HG02938 (cell line): ENCODE measurements at regions not wholly inside any gene's neighbourhood (a gene's known extent, or its start where the extent isn't known, plus 50 kb on each side); places are given as distances from the start of the nearest gene placed in this dataset.
"Not testable (repeated sequence)": the region's sequence is repeated elsewhere in the genome, so short reads cannot be mapped to it uniquely, and the experiment has no call there.

ENCODE experiments used
- ATAC-seq: cut with Tn5 transposase; IDR thresholded peaks from one replicate; pipeline ENCODE4 v1.9.1; 2021; ENCODE audit warnings: mild to moderate bottlenecking, moderate library complexity; ENCODE audit not compliant: unreplicated experiment

DNA sequence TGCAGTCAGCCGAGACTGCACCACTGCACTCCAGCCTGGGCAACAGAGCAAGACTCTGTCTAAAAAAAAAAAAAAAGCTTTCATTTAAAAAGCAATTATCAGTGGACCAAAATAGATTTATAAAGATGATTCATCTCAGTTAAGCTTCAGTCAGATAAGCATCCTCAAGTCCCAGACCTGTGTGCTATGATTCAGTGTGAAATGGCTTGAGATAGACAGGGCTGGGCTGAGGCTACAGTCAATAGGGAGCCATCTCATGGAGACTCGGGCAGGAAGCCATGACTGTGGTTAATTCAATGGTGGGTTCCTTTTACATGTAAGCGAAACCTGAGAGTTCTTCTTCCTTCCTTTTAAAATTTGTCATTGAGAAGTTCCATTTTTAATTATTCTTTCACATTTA lies 276.0 kb downstream of the TFAP2A start:
- no peak for ATAC-seq

- no peak for ATAC-seq
Observed at GRCh38 chr6:10136636-10137035, 278.2 kb downstream of the TFAP2A start.

- not testable (repeated sequence) for ATAC-seq
Observed at GRCh38 chr6:10134185-10134584, 280.7 kb downstream of the TFAP2A start.

DNA sequence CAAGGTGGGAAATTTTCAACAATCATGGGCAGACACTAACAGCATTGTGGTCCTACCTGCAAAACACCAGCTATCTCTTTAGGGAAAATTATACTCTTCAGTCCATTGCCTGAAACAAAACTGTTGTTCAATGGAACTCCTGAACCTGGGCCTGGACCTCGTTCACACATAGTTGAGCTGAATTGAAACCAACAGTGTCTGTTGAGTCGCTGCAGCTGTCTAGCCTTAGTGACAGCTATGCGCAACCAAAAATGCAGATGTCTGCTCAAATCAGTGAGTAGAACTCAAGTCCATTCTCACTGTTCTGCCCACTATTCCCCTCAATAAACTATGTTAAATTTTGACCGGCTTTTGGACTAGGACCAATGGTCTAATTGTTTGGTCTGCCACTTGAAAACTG lies 286.2 kb downstream of the TFAP2A start:
- no peak for ATAC-seq

GRCh38 chr6:10122164-10122563 lies 292.7 kb downstream of the TFAP2A start:
- ATAC-seq, result no peak

GRCh38 chr6:10112871-10113549 lies 301.9 kb downstream of the TFAP2A start:
- ATAC-seq, result no peak

DNA sequence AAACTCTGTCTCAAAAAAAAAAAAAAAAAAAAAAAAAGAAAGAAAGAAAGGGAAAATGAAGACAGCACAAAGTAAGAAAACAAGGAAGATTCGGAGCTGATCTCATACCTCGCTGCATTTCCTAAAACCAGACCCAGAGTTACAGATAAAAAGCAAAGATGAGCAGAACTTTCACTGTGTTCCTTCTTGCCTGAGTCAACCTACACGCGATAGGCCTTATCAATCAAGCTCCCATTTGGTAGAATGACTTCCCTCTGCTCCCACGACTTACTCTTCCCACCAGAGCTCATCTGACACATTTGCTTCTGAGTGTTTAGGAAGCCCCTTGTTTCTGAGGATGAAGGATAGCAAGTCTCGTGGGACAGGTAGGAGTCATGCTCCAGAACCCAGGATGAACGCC lies 302.9 kb downstream of the TFAP2A start:
- ATAC-seq, result no peak

DNA sequence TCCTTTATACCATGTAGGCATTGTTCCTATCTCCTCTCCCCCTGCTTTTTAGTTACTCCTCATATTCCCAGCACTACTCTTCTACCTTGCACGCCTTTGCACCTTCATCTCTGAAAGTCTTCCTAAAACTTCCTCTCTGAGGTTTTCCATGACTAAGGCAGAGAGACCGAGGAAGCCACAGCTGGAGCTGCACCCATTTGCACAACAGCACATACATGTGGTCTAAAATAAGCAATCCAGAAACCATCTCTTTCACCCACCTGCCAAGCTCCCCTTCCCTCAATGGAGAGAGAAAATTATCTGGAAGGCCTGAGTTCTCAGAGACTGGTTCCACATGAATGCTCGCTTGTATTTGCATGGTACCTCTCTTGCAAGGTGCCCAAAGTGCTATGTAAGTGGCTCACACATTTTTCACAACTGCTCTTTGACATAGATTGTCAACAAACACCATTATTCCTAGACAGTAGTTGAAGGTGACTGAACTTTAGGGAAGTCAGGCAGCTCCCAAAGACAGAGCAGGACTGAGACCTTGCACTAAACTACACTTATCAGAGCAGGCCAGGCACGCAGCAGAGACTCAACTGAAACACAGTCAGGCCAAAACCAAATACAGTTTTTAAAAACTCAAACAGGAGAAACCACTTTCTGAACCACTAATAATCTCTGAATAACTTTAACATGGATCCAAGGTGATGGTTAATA lies 313.2 kb downstream of the TFAP2A start:
- no peak for ATAC-seq

GRCh38 chr6:10099529-10100140 lies 315.2 kb downstream of the TFAP2A start:
- no peak for ATAC-seq

GRCh38 chr6:10098756-10099528 lies 315.9 kb downstream of the TFAP2A start:
- ATAC-seq, result no peak

- no peak for ATAC-seq
Observed at GRCh38 chr6:10093282-10093681, 321.6 kb downstream of the TFAP2A start.

- no peak for ATAC-seq
Observed at GRCh38 chr6:10084111-10084986, 330.5 kb downstream of the TFAP2A start.

DNA sequence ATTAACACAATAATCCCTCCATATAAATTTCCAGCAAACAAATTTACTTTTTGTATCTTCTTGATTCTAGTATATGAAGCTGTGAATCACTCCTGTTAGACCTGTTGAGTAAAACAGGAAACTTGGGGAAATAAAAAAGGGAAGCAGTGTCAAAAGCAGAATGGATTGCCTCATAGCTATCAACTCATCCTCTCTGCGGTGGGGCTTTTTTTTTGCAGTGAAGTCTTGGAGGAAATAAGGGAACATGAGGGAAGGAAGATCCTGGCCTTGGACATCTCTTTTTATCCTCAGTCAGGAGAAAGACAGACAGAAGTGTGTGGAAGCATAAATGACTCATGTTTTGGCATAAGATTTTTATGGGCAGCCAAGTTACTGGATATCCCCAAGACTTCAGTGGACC lies 332.5 kb downstream of the TFAP2A start:
- no peak for ATAC-seq

DNA sequence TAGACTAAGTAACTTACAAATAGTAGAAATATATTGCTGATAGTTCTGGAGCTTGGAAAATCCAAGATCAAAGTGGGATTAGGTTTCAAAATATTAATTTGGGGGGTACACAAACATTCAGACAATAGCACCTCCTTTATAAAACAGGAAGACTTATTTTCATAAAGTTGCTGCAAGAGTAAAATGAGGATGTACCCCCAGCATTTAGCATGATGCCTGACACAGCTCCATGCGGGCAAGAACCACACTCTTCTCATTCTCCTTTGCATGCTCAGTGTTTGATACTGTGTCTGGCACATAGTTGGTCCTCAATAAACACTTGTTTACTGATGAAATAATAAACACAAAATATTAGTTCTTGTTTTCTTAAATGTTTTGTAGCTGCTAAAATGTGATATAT lies 332.9 kb downstream of the TFAP2A start:
- no peak for ATAC-seq

- ATAC-seq, result no peak
Observed at GRCh38 chr6:10081075-10081474, 333.8 kb downstream of the TFAP2A start.

GRCh38 chr6:10080561-10080960 lies 334.3 kb downstream of the TFAP2A start:
- ATAC-seq, result no peak

GRCh38 chr6:10078581-10078980 lies 336.3 kb downstream of the TFAP2A start:
- no peak for ATAC-seq

DNA sequence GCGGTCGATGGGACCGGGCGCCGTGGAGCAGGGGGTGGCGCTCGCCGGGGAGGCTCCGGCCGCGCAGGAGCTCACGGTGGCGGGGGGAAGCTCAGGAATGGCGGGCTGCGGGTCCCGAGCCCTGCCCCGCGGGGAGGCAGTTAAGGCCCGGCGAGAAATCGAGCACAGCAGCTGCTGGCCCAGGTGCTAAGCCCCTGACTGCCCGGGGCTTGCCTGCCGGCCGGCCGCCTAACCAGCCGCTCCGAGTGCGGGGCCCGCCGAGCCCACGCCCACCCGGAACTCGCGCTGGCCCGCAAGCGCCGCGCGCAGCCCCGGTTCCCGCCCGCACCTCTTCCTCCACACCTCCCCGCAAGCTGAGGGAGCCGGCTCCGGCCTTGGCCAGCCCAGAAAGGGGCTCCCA lies 340.1 kb downstream of the TFAP2A start:
- not testable (repeated sequence) for ATAC-seq

DNA sequence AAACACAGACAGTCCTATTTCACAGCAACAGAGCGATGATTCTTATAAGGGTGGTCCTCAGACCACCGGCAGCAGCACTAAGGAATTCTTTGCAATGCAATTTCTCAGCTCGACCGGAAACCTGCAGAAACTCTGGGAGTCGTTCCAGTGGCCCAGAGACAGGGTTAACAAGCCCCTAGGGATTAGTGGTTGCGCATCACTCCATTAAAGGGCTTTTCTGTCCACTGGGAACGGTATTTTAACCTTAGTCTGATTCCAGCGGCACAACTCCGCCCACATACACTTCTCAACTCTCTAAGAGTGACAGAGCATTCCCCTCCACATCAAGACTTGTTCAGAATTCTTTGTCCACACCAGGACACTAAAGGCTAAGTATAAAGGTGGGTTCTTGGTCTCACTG lies 341.5 kb downstream of the TFAP2A start:
- ATAC-seq, result no peak

DNA sequence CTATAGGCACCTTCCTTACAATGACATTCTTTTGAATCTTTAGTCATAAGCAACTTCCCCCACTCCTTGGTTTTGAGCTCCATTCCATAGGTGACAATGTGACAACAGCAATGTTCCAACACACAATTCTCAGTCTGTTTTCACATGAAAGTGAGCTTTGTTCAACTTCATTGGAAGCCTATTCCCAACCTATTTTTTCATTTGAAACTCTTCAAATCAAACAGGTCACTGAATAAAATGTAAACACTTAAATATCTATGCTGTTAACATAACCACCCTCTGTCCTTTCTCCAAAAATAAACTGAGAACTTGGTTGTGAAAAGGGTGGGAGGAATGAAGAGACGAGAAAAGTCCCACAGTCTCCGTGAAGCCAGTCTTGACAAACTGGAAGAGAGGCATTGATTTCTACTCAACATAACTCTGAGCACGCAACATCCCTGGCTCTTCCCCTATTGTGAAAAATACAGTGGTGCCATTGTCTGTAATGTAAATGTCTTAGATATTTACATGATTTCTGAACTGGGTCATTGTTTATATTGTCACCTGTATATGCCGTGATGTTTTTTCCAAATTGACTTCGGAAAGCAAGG lies 343.1 kb downstream of the TFAP2A start:
- ATAC-seq, result no peak
